Putamen (tissue), 1 donor: ENCODE measurements at regions not wholly inside any gene's neighbourhood (a gene's known extent, or its start where the extent isn't known, plus 50 kb on each side); places are given as distances from the start of the nearest gene placed in this dataset.
"Not testable (repeated sequence)": the region's sequence is repeated elsewhere in the genome, so short reads cannot be mapped to it uniquely, and the experiment has no call there.

Experiments used
- DNase-seq: peaks from one replicate; pipeline ENCODE4 v3.0.0-alpha.2; 2016; ENCODE audit warnings: low spot score

GRCh38 chrX:69431420-69431819, 72.7 kb upstream of the NALF2 start:
- DNase-seq = no peak

DNA sequence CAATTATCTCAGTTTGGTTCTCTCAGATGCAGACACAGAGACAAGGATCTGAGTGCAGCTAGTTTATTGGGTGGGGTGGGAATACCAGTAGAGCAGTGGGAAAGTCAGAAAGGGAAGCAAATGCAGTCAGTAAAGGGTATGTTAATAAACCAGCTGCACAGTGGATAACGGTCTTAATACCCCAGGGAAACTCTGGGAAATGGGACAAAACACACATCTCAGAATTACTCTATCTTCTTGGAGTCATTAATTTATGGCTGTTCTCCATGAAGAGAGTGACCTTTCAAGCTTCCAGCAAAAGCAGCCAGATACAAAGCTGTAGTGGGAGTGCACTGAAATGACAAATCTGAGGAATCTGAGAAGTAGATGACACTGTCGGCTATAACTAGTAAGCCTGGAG, 73.3 kb upstream of the NALF2 start:
- no peak for DNase-seq

- no peak for DNase-seq
Measured at GRCh38 chrX:69429339-69430015, 74.6 kb upstream of the NALF2 start.

GRCh38 chrX:69428216-69428615, 75.9 kb upstream of the NALF2 start:
- no peak for DNase-seq

DNA sequence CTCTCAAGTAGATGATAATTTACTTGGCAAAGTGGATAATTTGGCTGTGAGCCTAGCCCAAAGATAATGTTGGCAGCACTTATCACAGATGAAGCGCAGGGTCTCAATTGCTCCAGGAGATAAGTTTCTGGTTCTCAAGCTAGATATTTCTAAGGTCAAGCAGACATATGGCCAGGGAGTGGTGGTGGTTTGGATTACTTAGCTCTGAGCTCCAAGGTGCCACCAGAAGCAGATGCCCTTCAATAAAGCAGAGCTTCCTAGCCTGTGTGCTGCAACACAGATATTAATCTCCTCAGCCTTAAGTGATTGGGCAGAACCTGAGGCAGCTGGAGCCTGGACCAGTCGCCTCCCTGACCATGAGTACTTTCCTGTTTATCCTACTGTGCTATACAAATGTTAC, 79.2 kb upstream of the NALF2 start:
- no peak for DNase-seq

DNA sequence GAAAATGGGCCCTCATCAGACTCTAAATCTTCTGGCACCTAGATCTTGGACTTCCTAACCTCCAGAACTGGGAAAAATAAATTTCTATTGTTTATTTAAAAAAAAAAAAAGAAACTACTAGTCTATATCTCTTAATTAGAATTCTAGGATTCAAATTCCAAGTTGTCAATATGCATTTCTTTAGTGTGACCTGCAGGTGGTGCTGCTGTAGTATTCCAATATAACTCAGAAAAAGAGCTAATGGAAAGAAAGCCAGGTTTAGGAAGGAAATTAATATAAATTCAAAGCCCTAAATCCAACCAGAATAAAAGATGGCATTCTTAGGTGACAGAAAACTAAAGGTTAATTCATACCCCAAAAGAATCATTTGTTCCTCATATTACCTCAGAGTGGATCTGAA, 80.0 kb upstream of the NALF2 start:
- DNase-seq = no peak

- not testable (repeated sequence) for DNase-seq
Measured at GRCh38 chrX:69422208-69422607, 81.9 kb upstream of the NALF2 start.

DNA sequence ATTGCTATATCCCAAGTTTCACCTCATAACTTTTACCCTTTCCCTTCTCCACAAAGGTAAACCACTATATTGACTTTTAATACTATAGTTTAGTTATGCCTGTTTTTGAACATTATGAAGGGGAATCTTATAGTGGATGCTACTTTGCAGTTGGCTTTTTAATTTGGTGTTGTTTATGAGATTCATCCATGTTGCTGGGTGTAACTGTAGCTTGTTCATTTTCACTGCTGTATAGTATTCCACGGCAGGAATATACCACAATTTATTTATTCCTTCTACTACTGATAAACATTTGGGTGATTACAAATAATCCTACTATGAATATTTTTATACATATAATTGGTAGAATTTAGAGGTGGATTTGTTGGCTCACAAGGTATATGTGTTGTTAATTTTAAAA, 88.4 kb upstream of the NALF2 start:
- no peak for DNase-seq

DNA sequence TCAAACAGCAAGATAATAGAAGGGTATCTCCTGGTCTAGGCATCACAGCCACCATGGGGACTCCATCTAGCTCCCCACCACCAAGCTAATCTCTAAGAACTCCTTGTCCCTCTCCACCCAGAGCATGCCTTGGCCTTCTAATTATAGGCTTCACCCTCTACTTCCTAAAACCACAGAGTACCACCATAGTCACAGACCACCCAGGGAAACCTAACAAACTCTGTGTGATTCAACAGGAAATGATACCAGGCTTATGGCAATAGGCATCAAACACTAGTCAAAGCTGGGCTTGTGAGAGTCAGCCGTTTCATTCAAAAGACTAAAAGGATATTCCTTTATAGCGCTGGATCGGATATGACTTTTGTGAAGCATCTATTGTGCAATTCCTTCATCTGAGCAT, 91.5 kb upstream of the NALF2 start:
- no peak for DNase-seq

- DNase-seq = no peak
Measured at GRCh38 chrX:69398881-69399280, 105.2 kb upstream of the NALF2 start.

DNA sequence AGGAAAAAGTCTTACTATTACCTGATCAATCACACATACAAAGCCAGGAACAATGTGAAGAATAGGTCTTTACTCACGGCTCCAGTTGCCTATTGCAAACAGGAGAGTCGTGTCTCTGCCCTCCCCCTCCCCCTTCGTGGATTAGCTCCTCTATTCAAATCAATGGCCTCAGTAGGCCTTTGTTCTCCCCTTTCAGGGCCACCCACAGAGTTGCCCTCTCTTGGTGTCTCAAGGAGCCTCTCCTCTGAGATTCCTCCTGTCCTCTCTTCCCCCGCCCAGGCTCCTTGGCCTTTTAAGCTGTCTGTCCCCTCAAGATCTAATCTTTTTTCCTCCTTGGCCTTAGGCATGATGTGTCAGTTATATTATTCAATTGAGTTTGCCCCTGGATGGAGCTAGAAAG, 107.2 kb upstream of the NALF2 start:
- no peak for DNase-seq

DNA sequence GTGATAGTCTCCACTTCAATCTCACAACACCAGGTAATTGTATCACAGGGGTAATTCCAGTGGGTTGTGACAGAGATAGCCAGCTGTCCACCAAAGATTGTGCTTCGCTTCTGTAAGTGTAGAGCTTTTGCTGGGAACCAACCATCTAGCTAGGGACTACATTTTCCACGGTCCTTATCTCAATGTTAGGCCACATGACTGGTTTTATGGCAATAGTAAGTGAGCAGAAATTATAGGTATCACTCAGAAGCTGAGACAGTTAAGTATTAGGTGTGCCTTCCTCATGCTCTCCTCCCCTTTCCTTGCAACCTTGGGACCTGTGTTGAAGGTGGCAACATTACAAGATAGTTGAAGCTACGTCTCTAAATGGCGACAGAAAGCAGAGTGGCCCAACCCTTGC, 108.8 kb upstream of the NALF2 start:
- DNase-seq = no peak

DNA sequence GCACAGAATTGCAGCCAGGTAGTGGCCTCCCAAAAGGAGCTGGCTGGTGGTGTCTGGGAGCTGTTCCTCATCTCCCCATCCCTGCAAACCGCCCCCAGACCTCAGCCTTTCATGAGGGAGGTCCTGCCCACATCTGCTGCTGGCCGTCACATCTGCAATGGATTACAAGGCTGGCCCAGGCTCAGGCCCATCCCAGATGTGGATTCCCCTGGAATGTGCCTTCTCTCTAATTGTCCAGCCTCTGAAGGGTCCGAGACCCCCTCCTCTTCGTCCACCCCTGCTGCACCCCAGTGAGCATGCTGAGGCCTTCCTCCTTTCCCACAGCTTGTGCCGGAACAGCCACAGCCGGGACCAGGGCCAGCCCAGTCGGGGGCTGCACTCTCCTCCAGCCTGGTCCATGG, 115.0 kb upstream of the NALF2 start:
- DNase-seq = no peak

DNA sequence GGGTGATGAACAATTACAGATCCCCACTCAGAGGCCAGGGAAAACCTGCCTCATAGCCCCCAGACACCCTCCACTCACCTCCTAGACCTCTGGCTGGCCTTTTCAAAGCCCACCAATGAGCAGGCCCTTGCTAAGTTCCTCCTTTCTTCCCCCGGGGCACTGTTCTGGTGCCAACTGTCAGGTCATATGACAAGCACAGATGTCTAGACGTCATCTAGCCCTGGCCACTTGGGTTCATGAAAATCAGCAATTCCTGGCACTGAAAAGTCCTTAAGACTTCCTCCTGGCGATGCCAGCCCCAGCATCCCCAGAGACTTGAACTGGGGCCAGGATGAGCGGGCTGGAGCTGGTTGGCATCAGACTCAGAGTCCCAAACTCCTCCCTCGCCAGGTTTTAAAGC, 115.6 kb upstream of the NALF2 start:
- peak; percentile 5 for DNase-seq

- DNase-seq = peak; percentile 1
Measured at GRCh38 chrX:69387567-69388487, 116.3 kb upstream of the NALF2 start.

- DNase-seq = no peak
Measured at GRCh38 chrX:69386681-69387080, 117.4 kb upstream of the NALF2 start.

DNA sequence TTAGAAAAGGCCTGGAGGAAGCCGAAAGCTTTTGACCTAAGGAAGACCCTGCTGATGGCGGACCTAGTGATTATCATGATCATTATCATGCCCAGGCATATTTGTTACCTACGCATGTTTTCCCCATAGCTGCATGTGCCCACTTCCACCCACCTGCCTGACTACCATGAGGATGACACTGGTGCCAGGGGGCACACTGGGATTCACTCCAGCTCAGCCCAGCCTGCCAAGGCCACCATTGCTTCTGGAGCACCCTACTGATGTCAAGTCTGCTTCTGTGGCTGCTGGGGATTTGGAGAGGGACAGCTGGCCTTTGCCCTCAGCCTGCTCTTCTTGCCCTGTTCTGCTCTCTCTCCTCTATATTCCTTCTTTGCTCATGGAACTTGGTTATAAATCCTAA, 124.7 kb upstream of the NALF2 start:
- DNase-seq = no peak

DNA sequence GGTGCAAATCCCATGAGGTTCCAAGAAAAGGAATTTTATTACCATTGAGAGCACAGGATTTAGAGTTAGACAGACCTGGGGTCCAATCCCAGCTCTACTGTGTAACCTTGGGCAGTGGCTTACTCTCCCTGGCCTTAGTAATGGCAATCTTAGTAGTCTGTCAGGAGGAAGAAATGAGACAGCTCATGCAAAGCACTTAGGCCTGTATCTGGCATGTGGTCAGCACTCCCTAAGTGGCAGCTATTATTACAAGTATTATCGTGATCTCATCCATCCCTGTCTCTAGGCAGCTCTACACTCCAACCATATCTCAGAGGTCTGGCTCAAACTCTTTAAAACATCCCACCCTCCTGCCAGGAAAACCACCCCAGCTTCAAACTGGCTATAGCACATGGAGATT, 129.6 kb upstream of the NALF2 start:
- no peak for DNase-seq

GRCh38 chrX:69372435-69372834, 131.7 kb upstream of the NALF2 start:
- no peak for DNase-seq

- no peak for DNase-seq
Measured at GRCh38 chrX:69371159-69371558, 133.0 kb upstream of the NALF2 start.

GRCh38 chrX:69369999-69370398, 134.1 kb upstream of the NALF2 start:
- no peak for DNase-seq

DNA sequence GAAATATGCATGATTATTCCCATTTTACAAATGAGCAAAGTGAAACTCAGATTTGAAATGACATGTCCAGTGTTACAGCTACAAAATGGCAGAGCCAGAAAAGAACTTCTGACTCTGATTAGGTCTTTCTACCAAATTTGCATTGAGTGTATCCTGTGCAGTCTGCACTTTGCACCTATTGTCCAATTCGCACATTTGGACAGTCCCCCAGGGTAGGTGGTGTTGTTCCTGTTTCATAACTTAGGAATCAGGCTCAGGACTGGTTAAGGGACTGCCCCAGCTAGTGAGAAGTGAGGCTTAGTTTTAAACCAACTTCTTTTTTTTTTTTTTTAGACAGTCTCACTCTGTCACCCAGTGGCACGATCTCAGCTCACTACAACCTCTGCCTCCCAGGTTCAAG, 137.9 kb upstream of the NALF2 start:
- DNase-seq = no peak

GRCh38 chrX:69365755-69366154, 138.4 kb upstream of the NALF2 start:
- DNase-seq = no peak

DNA sequence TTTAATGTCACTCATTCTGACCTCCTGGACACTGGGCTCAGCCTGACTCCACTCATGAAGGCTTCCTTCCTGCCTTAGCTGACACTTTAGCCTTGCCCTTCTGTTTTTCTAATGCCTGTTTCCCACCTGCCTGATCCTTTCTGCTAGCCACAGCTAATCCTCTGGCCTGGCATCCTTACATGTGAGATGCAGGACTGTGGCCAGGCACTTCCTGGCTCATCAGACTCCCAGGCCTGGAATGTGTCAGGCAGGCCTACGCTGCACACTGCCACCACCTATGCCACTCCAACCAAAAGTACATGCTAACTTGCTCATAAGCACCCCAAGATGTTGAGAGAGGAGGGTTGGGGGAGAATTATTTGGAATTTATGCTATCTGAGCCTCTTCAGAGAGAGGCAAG, 138.8 kb upstream of the NALF2 start:
- no peak for DNase-seq
